WTC11 (cell line): ENCODE measurements at regions not wholly inside any gene's neighbourhood (a gene's known extent, or its start where the extent isn't known, plus 50 kb on each side); places are given as distances from the start of the nearest gene placed in this dataset.

Experiments used
- OVOL2 ChIP-seq: fragments of 250-450 bp; sonication (Bioruptor Pico); IDR thresholded peaks from 2 replicates; pipeline ENCODE4 v1.9.0; 2021; ENCODE audit warnings: mild to moderate bottlenecking, borderline replicate concordance
- SMAD3 ChIP-seq: sonication (generic); formaldehyde crosslinking; IDR thresholded peaks from 2 replicates; pipeline ENCODE4 v1.8.0; 2022; ENCODE audit warnings: missing genetic modification reagents, mild to moderate bottlenecking, borderline replicate concordance
- TF ChIP-seq, protein P1 (sequence below): fragments of 200-600 bp; IDR thresholded peaks from 2 replicates; pipeline ENCODE4 v1.8.0; 2022; ENCODE audit warnings: antibody characterized with exemption
- TF ChIP-seq, protein P2 (sequence below): sonication (generic); formaldehyde crosslinking; IDR thresholded peaks from 2 replicates; pipeline ENCODE4 v1.8.1; 2023; ENCODE audit warnings: mild to moderate bottlenecking, missing genetic modification reagents, moderate library complexity
- TF ChIP-seq, protein P3 (sequence below): sonication (generic); formaldehyde crosslinking; IDR thresholded peaks from 2 replicates; pipeline ENCODE4 v1.8.1; 2023; ENCODE audit warnings: mild to moderate bottlenecking, missing genetic modification reagents, borderline replicate concordance

- TF ChIP-seq, protein P1, sequence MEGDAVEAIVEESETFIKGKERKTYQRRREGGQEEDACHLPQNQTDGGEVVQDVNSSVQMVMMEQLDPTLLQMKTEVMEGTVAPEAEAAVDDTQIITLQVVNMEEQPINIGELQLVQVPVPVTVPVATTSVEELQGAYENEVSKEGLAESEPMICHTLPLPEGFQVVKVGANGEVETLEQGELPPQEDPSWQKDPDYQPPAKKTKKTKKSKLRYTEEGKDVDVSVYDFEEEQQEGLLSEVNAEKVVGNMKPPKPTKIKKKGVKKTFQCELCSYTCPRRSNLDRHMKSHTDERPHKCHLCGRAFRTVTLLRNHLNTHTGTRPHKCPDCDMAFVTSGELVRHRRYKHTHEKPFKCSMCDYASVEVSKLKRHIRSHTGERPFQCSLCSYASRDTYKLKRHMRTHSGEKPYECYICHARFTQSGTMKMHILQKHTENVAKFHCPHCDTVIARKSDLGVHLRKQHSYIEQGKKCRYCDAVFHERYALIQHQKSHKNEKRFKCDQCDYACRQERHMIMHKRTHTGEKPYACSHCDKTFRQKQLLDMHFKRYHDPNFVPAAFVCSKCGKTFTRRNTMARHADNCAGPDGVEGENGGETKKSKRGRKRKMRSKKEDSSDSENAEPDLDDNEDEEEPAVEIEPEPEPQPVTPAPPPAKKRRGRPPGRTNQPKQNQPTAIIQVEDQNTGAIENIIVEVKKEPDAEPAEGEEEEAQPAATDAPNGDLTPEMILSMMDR: no peak
- TF ChIP-seq, protein P2, sequence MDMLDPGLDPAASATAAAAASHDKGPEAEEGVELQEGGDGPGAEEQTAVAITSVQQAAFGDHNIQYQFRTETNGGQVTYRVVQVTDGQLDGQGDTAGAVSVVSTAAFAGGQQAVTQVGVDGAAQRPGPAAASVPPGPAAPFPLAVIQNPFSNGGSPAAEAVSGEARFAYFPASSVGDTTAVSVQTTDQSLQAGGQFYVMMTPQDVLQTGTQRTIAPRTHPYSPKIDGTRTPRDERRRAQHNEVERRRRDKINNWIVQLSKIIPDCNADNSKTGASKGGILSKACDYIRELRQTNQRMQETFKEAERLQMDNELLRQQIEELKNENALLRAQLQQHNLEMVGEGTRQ (CRISPR knock-in tag): no peak
- no peak for TF ChIP-seq OVOL2
- TF ChIP-seq SMAD3 (CRISPR knock-in tag): no peak
- TF ChIP-seq, protein P3, sequence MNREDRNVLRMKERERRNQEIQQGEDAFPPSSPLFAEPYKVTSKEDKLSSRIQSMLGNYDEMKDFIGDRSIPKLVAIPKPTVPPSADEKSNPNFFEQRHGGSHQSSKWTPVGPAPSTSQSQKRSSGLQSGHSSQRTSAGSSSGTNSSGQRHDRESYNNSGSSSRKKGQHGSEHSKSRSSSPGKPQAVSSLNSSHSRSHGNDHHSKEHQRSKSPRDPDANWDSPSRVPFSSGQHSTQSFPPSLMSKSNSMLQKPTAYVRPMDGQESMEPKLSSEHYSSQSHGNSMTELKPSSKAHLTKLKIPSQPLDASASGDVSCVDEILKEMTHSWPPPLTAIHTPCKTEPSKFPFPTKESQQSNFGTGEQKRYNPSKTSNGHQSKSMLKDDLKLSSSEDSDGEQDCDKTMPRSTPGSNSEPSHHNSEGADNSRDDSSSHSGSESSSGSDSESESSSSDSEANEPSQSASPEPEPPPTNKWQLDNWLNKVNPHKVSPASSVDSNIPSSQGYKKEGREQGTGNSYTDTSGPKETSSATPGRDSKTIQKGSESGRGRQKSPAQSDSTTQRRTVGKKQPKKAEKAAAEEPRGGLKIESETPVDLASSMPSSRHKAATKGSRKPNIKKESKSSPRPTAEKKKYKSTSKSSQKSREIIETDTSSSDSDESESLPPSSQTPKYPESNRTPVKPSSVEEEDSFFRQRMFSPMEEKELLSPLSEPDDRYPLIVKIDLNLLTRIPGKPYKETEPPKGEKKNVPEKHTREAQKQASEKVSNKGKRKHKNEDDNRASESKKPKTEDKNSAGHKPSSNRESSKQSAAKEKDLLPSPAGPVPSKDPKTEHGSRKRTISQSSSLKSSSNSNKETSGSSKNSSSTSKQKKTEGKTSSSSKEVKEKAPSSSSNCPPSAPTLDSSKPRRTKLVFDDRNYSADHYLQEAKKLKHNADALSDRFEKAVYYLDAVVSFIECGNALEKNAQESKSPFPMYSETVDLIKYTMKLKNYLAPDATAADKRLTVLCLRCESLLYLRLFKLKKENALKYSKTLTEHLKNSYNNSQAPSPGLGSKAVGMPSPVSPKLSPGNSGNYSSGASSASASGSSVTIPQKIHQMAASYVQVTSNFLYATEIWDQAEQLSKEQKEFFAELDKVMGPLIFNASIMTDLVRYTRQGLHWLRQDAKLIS (CRISPR knock-in tag): no peak
These were observed 72.2 kb downstream of the MTNR1B start for GRCh38 chr11:93041682-93042081.
